ENCODE measurements at regions not wholly inside any gene's neighbourhood (a gene's known extent, or its start where the extent isn't known, plus 50 kb on each side); places are given as distances from the start of the nearest gene placed in this dataset.
"Not testable (repeated sequence)": the region's sequence is repeated elsewhere in the genome, so short reads cannot be mapped to it uniquely, and the experiment has no call there.

GRCh38 chrX:124181515-124181914 is 150.9 kb upstream of the TEX13D start:
- not testable (repeated sequence) for H3K36me3 ChIP-seq (ENCODE audit: control insufficient read depth, insufficient read depth, low read length, severe bottlenecking); H3K27me3 ChIP-seq (replicated peaks; ENCODE audit: control insufficient read depth, insufficient read depth, low read length); H3K4me3 ChIP-seq (ENCODE audit: low read length); H3K9ac ChIP-seq (ENCODE audit: low read length); H3K9me3 ChIP-seq (ENCODE audit: control insufficient read depth, low read length); DNase-seq (ENCODE audit: low read depth); H3K4me1 ChIP-seq (ENCODE audit: control insufficient read depth, insufficient read depth, low read length)

- Histone ChIP-seq H3K4me1 (ENCODE audit: control insufficient read depth, insufficient read depth, low read length) (peaks cover 3% of the 10 kb centered on the region), H3K9me3 (ENCODE audit: control insufficient read depth, low read length) (peaks cover 2% of the 10 kb centered on the region), H3K9ac (ENCODE audit: low read length) (no peak overlapping the region), H3K27me3 (replicated peaks; ENCODE audit: control insufficient read depth, insufficient read depth, low read length) (no peaks in the 10 kb centered on the region), H3K4me3 (ENCODE audit: low read length) (no peak overlapping the region), H3K36me3 (ENCODE audit: control insufficient read depth, insufficient read depth, low read length, severe bottlenecking) (no peaks in the 10 kb centered on the region)
- no peak for DNase-seq (ENCODE audit: low read depth)
Measured at GRCh38 chrX:124190440-124190839, 142.0 kb upstream of the TEX13D start.

- Histone ChIP-seq H3K9me3 (ENCODE audit: control insufficient read depth, low read length) (no peaks in the 10 kb centered on the region), H3K36me3 (ENCODE audit: control insufficient read depth, insufficient read depth, low read length, severe bottlenecking) (no peaks in the 10 kb centered on the region), H3K4me1 (ENCODE audit: control insufficient read depth, insufficient read depth, low read length) (peaks cover 3% of the 10 kb centered on the region), H3K27me3 (replicated peaks; ENCODE audit: control insufficient read depth, insufficient read depth, low read length) (no peaks in the 10 kb centered on the region), H3K4me3 (ENCODE audit: low read length) (no peak overlapping the region), H3K9ac (ENCODE audit: low read length) (no peak overlapping the region)
- no peak for DNase-seq (ENCODE audit: low read depth)
Measured at GRCh38 chrX:124194199-124194598, 138.3 kb upstream of the TEX13D start.

GRCh38 chrX:124194901-124195300 is 137.6 kb upstream of the TEX13D start:
- no peaks in the 10 kb centered on the region for H3K36me3 ChIP-seq (ENCODE audit: control insufficient read depth, insufficient read depth, low read length, severe bottlenecking)
- H3K4me1 ChIP-seq (ENCODE audit: control insufficient read depth, insufficient read depth, low read length) = peaks cover 3% of the 10 kb centered on the region
- no peak overlapping the region for H3K9ac ChIP-seq (ENCODE audit: low read length)
- DNase-seq (ENCODE audit: low read depth) = no peak
- H3K9me3 ChIP-seq (ENCODE audit: control insufficient read depth, low read length) = no peaks in the 10 kb centered on the region
- H3K27me3 ChIP-seq (replicated peaks; ENCODE audit: control insufficient read depth, insufficient read depth, low read length) = no peaks in the 10 kb centered on the region
- no peak overlapping the region for H3K4me3 ChIP-seq (ENCODE audit: low read length)

- no peak overlapping the region for H3K9ac ChIP-seq (ENCODE audit: low read length)
- H3K27me3 ChIP-seq (replicated peaks; ENCODE audit: control insufficient read depth, insufficient read depth, low read length) = no peaks in the 10 kb centered on the region
- no peak overlapping the region for H3K4me3 ChIP-seq (ENCODE audit: low read length)
Measured at GRCh38 chrX:124203311-124203710, 129.1 kb upstream of the TEX13D start.

GRCh38 chrX:124208660-124209059 is 123.8 kb upstream of the TEX13D start:
- Histone ChIP-seq H3K36me3 (ENCODE audit: control insufficient read depth, insufficient read depth, low read length, severe bottlenecking) (no peaks in the 10 kb centered on the region), H3K4me3 (ENCODE audit: low read length) (no peak overlapping the region), H3K9ac (ENCODE audit: low read length) (no peak overlapping the region), H3K4me1 (ENCODE audit: control insufficient read depth, insufficient read depth, low read length) (no peaks in the 10 kb centered on the region), H3K27me3 (replicated peaks; ENCODE audit: control insufficient read depth, insufficient read depth, low read length) (no peaks in the 10 kb centered on the region), H3K9me3 (ENCODE audit: control insufficient read depth, low read length) (peaks cover 5% of the 10 kb centered on the region)
- DNase-seq (ENCODE audit: low read depth) = no peak

More at GRCh38 chrX:124203311-124203710, 129.1 kb upstream of the TEX13D start:
- Histone ChIP-seq H3K4me1 (ENCODE audit: control insufficient read depth, insufficient read depth, low read length) (no peaks in the 10 kb centered on the region), H3K36me3 (ENCODE audit: control insufficient read depth, insufficient read depth, low read length, severe bottlenecking) (no peaks in the 10 kb centered on the region), H3K9me3 (ENCODE audit: control insufficient read depth, low read length) (peaks cover 19% of the 10 kb centered on the region)
- no peak for DNase-seq (ENCODE audit: low read depth)

- Histone ChIP-seq H3K9ac (ENCODE audit: low read length) (no peak overlapping the region), H3K4me3 (ENCODE audit: low read length) (no peak overlapping the region), H3K36me3 (ENCODE audit: control insufficient read depth, insufficient read depth, low read length, severe bottlenecking) (no peaks in the 10 kb centered on the region), H3K9me3 (ENCODE audit: control insufficient read depth, low read length) (no peaks in the 10 kb centered on the region), H3K4me1 (ENCODE audit: control insufficient read depth, insufficient read depth, low read length) (no peaks in the 10 kb centered on the region), H3K27me3 (replicated peaks; ENCODE audit: control insufficient read depth, insufficient read depth, low read length) (no peaks in the 10 kb centered on the region)
- no peak for DNase-seq (ENCODE audit: low read depth)
Measured at GRCh38 chrX:124209792-124210576, 122.5 kb upstream of the TEX13D start.

- no peaks in the 10 kb centered on the region for H3K4me1 ChIP-seq (ENCODE audit: control insufficient read depth, insufficient read depth, low read length)
- peaks cover 2% of the 10 kb centered on the region for H3K27me3 ChIP-seq (replicated peaks; ENCODE audit: control insufficient read depth, insufficient read depth, low read length)
- H3K9me3 ChIP-seq (ENCODE audit: control insufficient read depth, low read length) = no peaks in the 10 kb centered on the region
- no peak overlapping the region for H3K9ac ChIP-seq (ENCODE audit: low read length)
- no peaks in the 10 kb centered on the region for H3K36me3 ChIP-seq (ENCODE audit: control insufficient read depth, insufficient read depth, low read length, severe bottlenecking)
- peak; percentile 20 for DNase-seq (ENCODE audit: low read depth)
- no peak overlapping the region for H3K4me3 ChIP-seq (ENCODE audit: low read length)
Measured at GRCh38 chrX:124211312-124211942, 121.0 kb upstream of the TEX13D start.

- no peaks in the 10 kb centered on the region for H3K9me3 ChIP-seq (ENCODE audit: control insufficient read depth, low read length)
- peaks cover 6% of the 10 kb centered on the region for H3K27me3 ChIP-seq (replicated peaks; ENCODE audit: control insufficient read depth, insufficient read depth, low read length)
- no peaks in the 10 kb centered on the region for H3K36me3 ChIP-seq (ENCODE audit: control insufficient read depth, insufficient read depth, low read length, severe bottlenecking)
- H3K9ac ChIP-seq (ENCODE audit: low read length) = no peak overlapping the region
- peaks cover 2% of the 10 kb centered on the region for H3K4me1 ChIP-seq (ENCODE audit: control insufficient read depth, insufficient read depth, low read length)
- H3K4me3 ChIP-seq (ENCODE audit: low read length) = no peak overlapping the region
- no peak for DNase-seq (ENCODE audit: low read depth)
Measured at GRCh38 chrX:124212622-124213021, 119.8 kb upstream of the TEX13D start.

- Histone ChIP-seq H3K36me3 (ENCODE audit: control insufficient read depth, insufficient read depth, low read length, severe bottlenecking) (no peaks in the 10 kb centered on the region), H3K27me3 (replicated peaks; ENCODE audit: control insufficient read depth, insufficient read depth, low read length) (peaks cover 6% of the 10 kb centered on the region), H3K4me3 (ENCODE audit: low read length) (no peak overlapping the region), H3K4me1 (ENCODE audit: control insufficient read depth, insufficient read depth, low read length) (peaks cover 2% of the 10 kb centered on the region), H3K9ac (ENCODE audit: low read length) (no peak overlapping the region), H3K9me3 (ENCODE audit: control insufficient read depth, low read length) (peaks cover 5% of the 10 kb centered on the region)
- no peak for DNase-seq (ENCODE audit: low read depth)
Measured at GRCh38 chrX:124215786-124216185, 116.7 kb upstream of the TEX13D start.

- no peak for DNase-seq (ENCODE audit: low read depth)
- Histone ChIP-seq H3K27me3 (replicated peaks; ENCODE audit: control insufficient read depth, insufficient read depth, low read length) (peaks cover 6% of the 10 kb centered on the region), H3K9ac (ENCODE audit: low read length) (no peak overlapping the region), H3K4me3 (ENCODE audit: low read length) (no peak overlapping the region), H3K36me3 (ENCODE audit: control insufficient read depth, insufficient read depth, low read length, severe bottlenecking) (no peaks in the 10 kb centered on the region), H3K9me3 (ENCODE audit: control insufficient read depth, low read length) (peaks cover 8% of the 10 kb centered on the region), H3K4me1 (ENCODE audit: control insufficient read depth, insufficient read depth, low read length) (peaks cover 2% of the 10 kb centered on the region)
Measured at GRCh38 chrX:124216396-124217115, 115.9 kb upstream of the TEX13D start.

Data from adipocyte (in vitro differentiated cells).